Lower leg skin (tissue), 3 donors: ENCODE measurements at regions not wholly inside any gene's neighbourhood (a gene's known extent, or its start where the extent isn't known, plus 50 kb on each side); places are given as distances from the start of the nearest gene placed in this dataset.

ENCODE experiments used
- POLR2A ChIP-seq, 2 donors: fragments of 450-650 bp; IDR thresholded peaks; one replicate each; pipeline ENCODE4 v1.6.1; 2016 to 2017; ENCODE audit warnings: antibody characterized with exemption in 2 of 2, mild to moderate bottlenecking in 1 of 2, moderate library complexity in 1 of 2
- TF ChIP-seq, protein P1 (sequence below), 3 donors: fragments of 450-650 bp; IDR thresholded peaks; one replicate each; pipeline ENCODE4 v1.5.1; 2016; ENCODE audit warnings: antibody characterized with exemption in 3 of 3, mild to moderate bottlenecking in 3 of 3, moderate library complexity in 2 of 3

DNA sequence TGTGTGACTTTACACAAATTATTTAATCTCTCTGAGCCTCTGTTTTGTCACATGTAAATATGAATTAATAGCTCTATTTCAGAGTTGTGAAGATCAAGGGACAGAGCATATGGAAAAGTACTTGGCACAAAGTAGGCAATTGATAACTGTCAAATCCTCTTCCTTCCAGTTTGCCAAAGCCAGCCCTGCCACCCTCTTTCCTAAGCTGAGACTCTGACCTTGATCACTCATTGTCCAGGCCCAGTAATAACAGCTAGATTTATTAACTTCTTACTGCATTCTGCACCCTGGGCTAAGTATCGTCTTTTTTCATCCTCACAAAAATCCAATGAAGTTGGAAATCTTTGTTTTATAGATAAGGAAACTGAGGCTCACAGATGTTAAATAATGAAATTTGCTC lies 70.8 kb upstream of the ATP1A1 start:
- TF ChIP-seq, protein P1, sequence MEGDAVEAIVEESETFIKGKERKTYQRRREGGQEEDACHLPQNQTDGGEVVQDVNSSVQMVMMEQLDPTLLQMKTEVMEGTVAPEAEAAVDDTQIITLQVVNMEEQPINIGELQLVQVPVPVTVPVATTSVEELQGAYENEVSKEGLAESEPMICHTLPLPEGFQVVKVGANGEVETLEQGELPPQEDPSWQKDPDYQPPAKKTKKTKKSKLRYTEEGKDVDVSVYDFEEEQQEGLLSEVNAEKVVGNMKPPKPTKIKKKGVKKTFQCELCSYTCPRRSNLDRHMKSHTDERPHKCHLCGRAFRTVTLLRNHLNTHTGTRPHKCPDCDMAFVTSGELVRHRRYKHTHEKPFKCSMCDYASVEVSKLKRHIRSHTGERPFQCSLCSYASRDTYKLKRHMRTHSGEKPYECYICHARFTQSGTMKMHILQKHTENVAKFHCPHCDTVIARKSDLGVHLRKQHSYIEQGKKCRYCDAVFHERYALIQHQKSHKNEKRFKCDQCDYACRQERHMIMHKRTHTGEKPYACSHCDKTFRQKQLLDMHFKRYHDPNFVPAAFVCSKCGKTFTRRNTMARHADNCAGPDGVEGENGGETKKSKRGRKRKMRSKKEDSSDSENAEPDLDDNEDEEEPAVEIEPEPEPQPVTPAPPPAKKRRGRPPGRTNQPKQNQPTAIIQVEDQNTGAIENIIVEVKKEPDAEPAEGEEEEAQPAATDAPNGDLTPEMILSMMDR (IDR thresholded peaks at IDR 0.05), result no peak
- no peak for TF ChIP-seq POLR2A (IDR thresholded peaks at IDR 0.05)
